Ishikawa (cell line): ENCODE measurements at regions not wholly inside any gene's neighbourhood (a gene's known extent, or its start where the extent isn't known, plus 50 kb on each side); places are given as distances from the start of the nearest gene placed in this dataset.

Source experiments
- CEBPB ChIP-seq: IDR thresholded peaks from 2 replicates; pipeline ENCODE4 v1.6.1; 2012
- CREB1 ChIP-seq: IDR thresholded peaks from 2 replicates; pipeline ENCODE4 v1.6.1; 2012; ENCODE audit warnings: low read depth
- EGR1 ChIP-seq: IDR thresholded peaks from 2 replicates; pipeline ENCODE4 v1.6.1; 2012
- EP300 ChIP-seq: IDR thresholded peaks from 2 replicates; pipeline ENCODE4 v1.6.1; 2012; ENCODE audit warnings: borderline replicate concordance
- FOXM1 ChIP-seq: IDR thresholded peaks from 2 replicates; pipeline ENCODE4 v1.6.1; 2012; ENCODE audit warnings: low read depth, borderline replicate concordance
- RAD21 ChIP-seq: IDR thresholded peaks from 2 replicates; pipeline ENCODE4 v1.6.1; 2012; ENCODE audit warnings: low read depth
- REST ChIP-seq: IDR thresholded peaks from 2 replicates; pipeline ENCODE4 v1.6.1; 2012; ENCODE audit warnings: low read depth, mild to moderate bottlenecking
- TAF1 ChIP-seq: IDR thresholded peaks from 2 replicates; pipeline ENCODE4 v1.6.1; 2012; ENCODE audit warnings: low read depth, mild to moderate bottlenecking
- TCF12 ChIP-seq: IDR thresholded peaks from 2 replicates; pipeline ENCODE4 v1.6.1; 2012; ENCODE audit warnings: low read depth
- YY1 ChIP-seq: IDR thresholded peaks from 2 replicates; pipeline ENCODE4 v1.6.1; 2012; ENCODE audit warnings: low read depth
- ZBTB7A ChIP-seq: IDR thresholded peaks from 2 replicates; pipeline ENCODE4 v1.6.1; 2012; ENCODE audit warnings: low read depth
- TF ChIP-seq, protein P1 (sequence below): IDR thresholded peaks from 2 replicates; pipeline ENCODE4 v1.6.1; 2012

DNA sequence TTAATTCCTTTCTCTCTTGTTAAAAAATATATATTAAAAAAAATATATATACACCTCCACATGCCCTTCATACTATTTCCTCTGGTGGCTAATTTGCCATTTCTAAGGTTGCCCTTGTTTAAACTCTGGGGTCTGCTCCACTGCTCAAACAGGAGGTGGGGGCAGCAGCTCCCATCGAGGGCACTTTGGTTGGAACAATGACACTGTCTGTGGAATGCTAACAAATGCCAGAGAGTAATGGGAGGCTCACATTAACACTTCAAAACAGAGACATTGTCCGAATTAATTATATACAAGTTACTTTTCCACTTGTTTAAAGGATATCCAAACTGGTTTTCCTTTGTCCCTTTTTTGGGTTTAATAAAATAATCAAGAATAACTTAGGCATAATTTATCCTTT lies 58.8 kb upstream of the CD302 start:
- TF ChIP-seq TCF12, result no peak
- TF ChIP-seq EP300, result no peak
- TF ChIP-seq TAF1, result no peak
- no peak for TF ChIP-seq CEBPB
- no peak for TF ChIP-seq RAD21
- TF ChIP-seq CREB1, result no peak
- no peak for TF ChIP-seq EGR1
- TF ChIP-seq, protein P1, sequence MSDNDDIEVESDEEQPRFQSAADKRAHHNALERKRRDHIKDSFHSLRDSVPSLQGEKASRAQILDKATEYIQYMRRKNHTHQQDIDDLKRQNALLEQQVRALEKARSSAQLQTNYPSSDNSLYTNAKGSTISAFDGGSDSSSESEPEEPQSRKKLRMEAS, result no peak
- no peak for TF ChIP-seq FOXM1
- TF ChIP-seq REST, result no peak
- TF ChIP-seq YY1, result no peak
- no peak for TF ChIP-seq ZBTB7A
